Choroid plexus epithelial cell (primary cell): ENCODE measurements at regions not wholly inside any gene's neighbourhood (a gene's known extent, or its start where the extent isn't known, plus 50 kb on each side); places are given as distances from the start of the nearest gene placed in this dataset.
"Not testable (repeated sequence)": the region's sequence is repeated elsewhere in the genome, so short reads cannot be mapped to it uniquely, and the experiment has no call there.

Experiments used
- DNase-seq: peaks from one replicate; pipeline ENCODE4 v3.0.0-alpha.2; 2010; ENCODE audit warnings: low read depth
- H3K4me3 ChIP-seq: 2 replicates; pipeline ENCODE4 v1.5.1; 2011; ENCODE audit warnings: low read depth, mild to moderate bottlenecking, control low read depth, low read length, moderate library complexity
- CTCF ChIP-seq: conservative IDR thresholded peaks from 2 replicates; pipeline ENCODE4 v1.5.1; 2011; ENCODE audit warnings: low read depth, mild to moderate bottlenecking, control low read depth, inconsistent platforms, low read length, moderate library complexity

- no peak for DNase-seq
- TF ChIP-seq CTCF: no peak
- H3K4me3 ChIP-seq: no peak overlapping the region
Observed at GRCh38 chr17:22373911-22374310, 681.6 kb downstream of the KCNJ18 start.

- TF ChIP-seq CTCF: no peak
- no peak for DNase-seq
- no peak overlapping the region for H3K4me3 ChIP-seq
Observed at GRCh38 chr17:22374741-22375140, 682.4 kb downstream of the KCNJ18 start.

GRCh38 chr17:22376747-22377146 is 684.4 kb downstream of the KCNJ18 start:
- not testable (repeated sequence) for H3K4me3 ChIP-seq, DNase-seq

- H3K4me3 ChIP-seq, DNase-seq: not testable (repeated sequence)
Observed at GRCh38 chr17:22378748-22379147, 686.4 kb downstream of the KCNJ18 start.

GRCh38 chr17:22381589-22381988 is 689.3 kb downstream of the KCNJ18 start:
- not testable (repeated sequence) for H3K4me3 ChIP-seq, DNase-seq

- DNase-seq, H3K4me3 ChIP-seq: not testable (repeated sequence)
Observed at GRCh38 chr17:22383772-22384460, 691.6 kb downstream of the KCNJ18 start.

GRCh38 chr17:22384461-22384800 is 692.1 kb downstream of the KCNJ18 start:
- not testable (repeated sequence) for DNase-seq, H3K4me3 ChIP-seq

GRCh38 chr17:22398446-22398845 is 706.1 kb downstream of the KCNJ18 start:
- not testable (repeated sequence) for DNase-seq, H3K4me3 ChIP-seq

GRCh38 chr17:22399037-22399436 is 706.7 kb downstream of the KCNJ18 start:
- not testable (repeated sequence) for H3K4me3 ChIP-seq, DNase-seq

GRCh38 chr17:22405080-22405479 is 712.8 kb downstream of the KCNJ18 start:
- DNase-seq, H3K4me3 ChIP-seq: not testable (repeated sequence)

GRCh38 chr17:22409160-22409751 is 716.9 kb downstream of the KCNJ18 start:
- DNase-seq: no peak
- no peak for TF ChIP-seq CTCF
- no peak overlapping the region for H3K4me3 ChIP-seq
